ENCODE measurements at regions not wholly inside any gene's neighbourhood (a gene's known extent, or its start where the extent isn't known, plus 50 kb on each side); places are given as distances from the start of the nearest gene placed in this dataset.

DNA sequence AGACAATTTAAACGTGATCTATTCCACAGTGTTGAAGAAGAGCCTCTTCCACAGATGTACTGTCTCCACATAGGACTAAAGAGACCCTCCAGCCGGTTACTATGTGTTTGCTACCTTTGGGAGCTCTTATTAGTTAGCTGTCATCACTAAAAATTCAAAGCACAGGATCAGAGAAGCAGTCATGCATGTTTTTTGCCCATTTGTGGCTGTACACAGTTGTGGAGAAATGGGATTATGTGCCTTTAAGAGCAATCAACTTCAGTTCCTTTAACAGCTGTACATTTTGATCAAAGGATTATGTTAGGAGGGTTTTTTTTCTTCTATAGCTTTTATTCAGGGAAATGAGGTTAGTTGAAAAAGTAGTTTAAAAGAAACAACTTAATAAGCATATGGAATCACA lies 149.0 kb upstream of the SPOCK3 start:
- TF ChIP-seq BHLHE40 (IDR thresholded peaks at IDR 0.05; ENCODE audit: borderline replicate concordance) (no peak), SUZ12 (IDR thresholded peaks at IDR 0.05) (no peak), ARNT (IDR thresholded peaks at IDR 0.05) (no peak), ELF4 (IDR thresholded peaks at IDR 0.05) (no peak), ZNF384 (IDR thresholded peaks at IDR 0.05) (no peak), FOXK2 (IDR thresholded peaks at IDR 0.05) (no peak), FOXA1 (IDR thresholded peaks at IDR 0.05) (no peak), HDGF (IDR thresholded peaks at IDR 0.05; ENCODE audit: borderline replicate concordance) (no peak), SP1 (IDR thresholded peaks at IDR 0.05) (no peak), FOXM1 (IDR thresholded peaks at IDR 0.05; ENCODE audit: borderline replicate concordance) (no peak)
